B cell (primary cell): ENCODE measurements at regions not wholly inside any gene's neighbourhood (a gene's known extent, or its start where the extent isn't known, plus 50 kb on each side); places are given as distances from the start of the nearest gene placed in this dataset.

Experiments used
- ATAC-seq: fragments of 200-7000 bp; cut with Tn5 transposase; one replicate; pipeline ENCODE4 v1.10.0; 2021; ENCODE audit warnings: low read depth, mild to moderate bottlenecking, moderate number of reproducible peaks, moderate library complexity
- CTCF ChIA-PET: fragments of 350-600 bp; sonication (Branson Sonifier 250); formaldehyde crosslinking; loops from one replicate; lab custom pipeline; 2021; ENCODE audit warnings: antibody characterized with exemption, inconsistent platforms; lab: Charles Lee
- POLR2A ChIA-PET: fragments of 350-600 bp; sonication (Branson Sonifier 250); formaldehyde crosslinking; loops from one replicate; lab custom pipeline; 2021; ENCODE audit warnings: antibody characterized with exemption; lab: Charles Lee
- DNase-seq: peaks from one replicate; pipeline ENCODE4 v3.0.0; 2013
- H2AFZ ChIP-seq: 2 replicates; pipeline ENCODE4 v1.6.1; 2012; ENCODE audit warnings: mild to moderate bottlenecking, low read depth, low read length; ENCODE audit not compliant: insufficient read depth, poor library complexity, severe bottlenecking
- H3K27ac ChIP-seq, 2 donors: 1 replicate in 1 of 2; 2 replicates in 1 of 2; pipeline ENCODE4 v1.5.1; 2012 to 2013; ENCODE audit warnings: low read length in 2 of 2, mild to moderate bottlenecking in 2 of 2, moderate library complexity in 1 of 2
- H3K27me3 ChIP-seq, 4 experiments: fragments of 200-600 bp in 1 of 4; sonication (generic) in 1 of 4; replicated peaks in 1 of 4; 1 replicate in 2 of 4; 2 replicates in 2 of 4; pipeline versions ENCODE4 v1.6.1 to v1.7.0; 2013 to 2016; ENCODE audit warnings: low read length in 3 of 4, mild to moderate bottlenecking in 2 of 4, mixed read lengths in 1 of 4, moderate library complexity in 1 of 4; ENCODE audit not compliant: insufficient read depth in 4 of 4, control insufficient read depth in 3 of 4; ENCODE audit errors: control extremely low read depth in 1 of 4
- H3K36me3 ChIP-seq, 2 experiments: replicated peaks in 1 of 2; 1 replicate in 1 of 2; 2 replicates in 1 of 2; pipeline versions ENCODE4 v1.6.1 to v1.7.1; 2013; ENCODE audit warnings: low read length in 1 of 2; ENCODE audit not compliant: insufficient read depth in 2 of 2, control insufficient read depth in 1 of 2; ENCODE audit errors: control extremely low read depth in 1 of 2, extremely low read depth in 1 of 2
- H3K4me1 ChIP-seq, 2 donors: fragments of 200-600 bp in 1 of 2; sonication (generic) in 1 of 2; 1 replicate in 1 of 2; 2 replicates in 1 of 2; pipeline versions ENCODE4 v1.5.1 to v1.6.1; 2013 to 2017; ENCODE audit warnings: low read length in 2 of 2; ENCODE audit not compliant: control insufficient read depth in 2 of 2, insufficient read depth in 2 of 2
- H3K4me2 ChIP-seq: replicated peaks from 2 replicates; pipeline ENCODE3; 2012; ENCODE audit warnings: mild to moderate bottlenecking, low read depth, low read length; ENCODE audit not compliant: poor library complexity, severe bottlenecking
- H3K4me3 ChIP-seq, 5 experiments: fragments of 200-600 bp in 1 of 5; sonication (generic) in 1 of 5; 1 replicate in 3 of 5; 2 replicates in 2 of 5; pipeline versions ENCODE4 v1.5.1 to v1.7.0; 2011 to 2016; ENCODE audit warnings: low read length in 4 of 5, mild to moderate bottlenecking in 4 of 5, low read depth in 2 of 5, control low read depth in 1 of 5, moderate library complexity in 1 of 5; ENCODE audit not compliant: insufficient read depth in 1 of 5; ENCODE audit errors: control extremely low read depth in 1 of 5, extremely low read depth in 1 of 5
- H3K79me2 ChIP-seq: fragments of 200-600 bp; sonication (generic); one replicate; pipeline ENCODE4 v1.6.0; 2016; ENCODE audit warnings: low read length; ENCODE audit not compliant: control insufficient read depth, insufficient read depth
- H3K9ac ChIP-seq: fragments of 200-600 bp; sonication (generic); 2 replicates; pipeline ENCODE4 v1.6.1; 2017; ENCODE audit warnings: mild to moderate bottlenecking, low read length, moderate library complexity
- H3K9me3 ChIP-seq, 3 donors: one replicate each; pipeline versions ENCODE4 v1.6.1 to v1.7.1; 2013; ENCODE audit warnings: low read length in 2 of 3; ENCODE audit not compliant: control insufficient read depth in 2 of 3, insufficient read depth in 1 of 3; ENCODE audit errors: control extremely low read depth in 1 of 3
- H4K20me1 ChIP-seq: 2 replicates; pipeline ENCODE4 v1.6.0; 2012; ENCODE audit warnings: mild to moderate bottlenecking, low read length; ENCODE audit not compliant: insufficient read depth, control insufficient read depth, poor library complexity, severe bottlenecking
- H3K27ac Mint-ChIP-seq: one replicate; pipeline ENCODE4 v1.8.0; 2021; ENCODE audit warnings: mixed read lengths
- H3K27me3 Mint-ChIP-seq: one replicate; pipeline ENCODE4 v1.8.0; 2021; ENCODE audit warnings: mixed read lengths
- H3K4me1 Mint-ChIP-seq: one replicate; pipeline ENCODE4 v1.8.0; 2021; ENCODE audit warnings: mixed read lengths
- H3K4me3 Mint-ChIP-seq: one replicate; pipeline ENCODE4 v1.8.0; 2021; ENCODE audit warnings: mixed read lengths
- H3K9me3 Mint-ChIP-seq: one replicate; pipeline ENCODE4 v1.8.0; 2022; ENCODE audit warnings: mixed read lengths; ENCODE audit not compliant: insufficient read depth
- CTCF ChIP-seq: fragments of 200-600 bp; IDR thresholded peaks from one replicate; pipeline ENCODE4 v1.8.0; 2022; ENCODE audit warnings: antibody characterized with exemption, mild to moderate bottlenecking
- EZH2 ChIP-seq: IDR thresholded peaks from 2 replicates; pipeline ENCODE4 v1.6.1; 2012; ENCODE audit warnings: borderline replicate concordance, low read depth, mild to moderate bottlenecking, moderate library complexity, low read length; ENCODE audit not compliant: insufficient read depth, poor library complexity, severe bottlenecking
- WGBS: methylation state at CpG from one replicate; pipeline ENCODE4 v1.1.5; 2013; ENCODE audit warnings: missing lambda C conversion rate; ENCODE audit not compliant: insufficient coverage; 5-methylcytosine and 5-hydroxymethylcytosine counted together
- intact Hi-C: fragments of 100-400 bp; cut with micrococcal nuclease; formaldehyde crosslinking; loops from one replicate; pipeline ENCODE4 v1.10.0; 2022

GRCh38 chr1:175804561-175804960 lies 61.2 kb upstream of the TNR start:
- Mint-ChIP-seq H3K4me3 (no peak overlapping the region), H3K4me1 (no peaks in the 10 kb centered on the region), H3K27me3 (peaks cover 14% of the 10 kb centered on the region), H3K27ac (no peak overlapping the region), H3K9me3 (no peaks in the 10 kb centered on the region)
- CTCF ChIA-PET: no interaction called here
- WGBS: 100% methylated on average over 1 of the region's 3 CpGs
- Histone ChIP-seq H3K4me1 (no peaks in the 10 kb centered on the region), H3K27ac (no peak overlapping the region), H4K20me1 (no peaks in the 10 kb centered on the region), H3K36me3 (no peaks in the 10 kb centered on the region), H3K4me2 (no peak overlapping the region), H3K79me2 (no peaks in the 10 kb centered on the region), H3K9me3 (no peaks in the 10 kb centered on the region), H2AFZ (no peak overlapping the region), H3K9ac (no peak overlapping the region), H3K27me3 (no peaks in the 10 kb centered on the region), H3K4me3 (no peak overlapping the region)
- POLR2A ChIA-PET: no interaction called here
- no peak for ATAC-seq
- TF ChIP-seq CTCF (no peak), EZH2 (no peak)
- intact Hi-C loops: no loop called here
- no peak for DNase-seq

- Histone ChIP-seq H3K9me3 (no peaks in the 10 kb centered on the region), H2AFZ (no peak overlapping the region), H3K4me1 (no peaks in the 10 kb centered on the region), H3K36me3 (no peaks in the 10 kb centered on the region), H3K4me3 (no peak overlapping the region), H3K27me3 (no peaks in the 10 kb centered on the region), H3K4me2 (no peak overlapping the region), H3K79me2 (no peaks in the 10 kb centered on the region), H4K20me1 (no peaks in the 10 kb centered on the region), H3K9ac (no peak overlapping the region), H3K27ac (no peak overlapping the region)
- POLR2A ChIA-PET: no interaction called here
- WGBS: 100% methylated on average over 1 of the region's 1 CpG
- CTCF ChIA-PET: no interaction called here
- no peak overlapping the region for H3K27ac Mint-ChIP-seq
- H3K4me1 Mint-ChIP-seq: no peaks in the 10 kb centered on the region
- intact Hi-C loops: no loop called here
- no peak for DNase-seq
- H3K9me3 Mint-ChIP-seq: no peaks in the 10 kb centered on the region
- ATAC-seq: no peak
- no peak overlapping the region for H3K4me3 Mint-ChIP-seq
- peaks cover 3% of the 10 kb centered on the region for H3K27me3 Mint-ChIP-seq
- TF ChIP-seq CTCF (no peak), EZH2 (no peak)
Measured at GRCh38 chr1:175803413-175803812, 60.0 kb upstream of the TNR start.
